Left lung (tissue), 4 donors: ENCODE measurements at regions not wholly inside any gene's neighbourhood (a gene's known extent, or its start where the extent isn't known, plus 50 kb on each side); places are given as distances from the start of the nearest gene placed in this dataset.
"Not testable (repeated sequence)": the region's sequence is repeated elsewhere in the genome, so short reads cannot be mapped to it uniquely, and the experiment has no call there.

ENCODE experiments used
- ATAC-seq: fragments of 200-7000 bp; cut with Tn5 transposase; one replicate; pipeline ENCODE4 v1.9.1; 2020; ENCODE audit warnings: moderate library complexity
- DNase-seq, 4 donors: peaks; one replicate each; pipeline ENCODE4 v3.0.0-alpha.2; 2013 to 2020
- H3K27ac ChIP-seq, 2 donors: fragments of 200-600 bp; sonication (generic) in 1 of 2; one replicate each; pipeline versions ENCODE4 v1.5.0 to v1.8.0; 2020 to 2021
- H3K27me3 ChIP-seq, 2 donors: fragments of 200-600 bp; sonication (generic) in 1 of 2; one replicate each; pipeline versions ENCODE4 v1.5.0 to v1.8.0; 2020 to 2021
- H3K36me3 ChIP-seq, 2 donors: fragments of 200-600 bp; sonication (generic) in 1 of 2; one replicate each; pipeline versions ENCODE4 v1.5.0 to v1.8.0; 2020 to 2021
- H3K4me1 ChIP-seq, 2 donors: fragments of 200-600 bp; one replicate each; pipeline ENCODE4 v1.8.0; 2021
- H3K4me3 ChIP-seq, 2 donors: fragments of 200-600 bp; sonication (generic) in 1 of 2; one replicate each; pipeline versions ENCODE4 v1.5.0 to v1.8.0; 2020 to 2021; ENCODE audit warnings: mild to moderate bottlenecking in 1 of 2
- H3K9me3 ChIP-seq, 2 donors: fragments of 200-600 bp; sonication (generic) in 1 of 2; one replicate each; pipeline versions ENCODE4 v1.5.0 to v1.8.0; 2020 to 2021
- intact Hi-C, 2 donors: fragments of 100-400 bp; cut with DNase I; formaldehyde crosslinking; loops; one replicate each; pipeline versions ENCODE4 v1.11.2 to v1.14.2; 2022
- TF ChIP-seq, protein P1 (sequence below), 2 donors: fragments of 200-600 bp; sonication (generic) in 1 of 2; IDR thresholded peaks; one replicate each; pipeline versions ENCODE4 v1.5.0 to v1.8.0; 2021; ENCODE audit warnings: antibody characterized with exemption in 2 of 2
- donor health status: DM: no; HTN: yes; CAD: no.
- donor health status: DM: no; HTN: no; CAD: no.

DNA sequence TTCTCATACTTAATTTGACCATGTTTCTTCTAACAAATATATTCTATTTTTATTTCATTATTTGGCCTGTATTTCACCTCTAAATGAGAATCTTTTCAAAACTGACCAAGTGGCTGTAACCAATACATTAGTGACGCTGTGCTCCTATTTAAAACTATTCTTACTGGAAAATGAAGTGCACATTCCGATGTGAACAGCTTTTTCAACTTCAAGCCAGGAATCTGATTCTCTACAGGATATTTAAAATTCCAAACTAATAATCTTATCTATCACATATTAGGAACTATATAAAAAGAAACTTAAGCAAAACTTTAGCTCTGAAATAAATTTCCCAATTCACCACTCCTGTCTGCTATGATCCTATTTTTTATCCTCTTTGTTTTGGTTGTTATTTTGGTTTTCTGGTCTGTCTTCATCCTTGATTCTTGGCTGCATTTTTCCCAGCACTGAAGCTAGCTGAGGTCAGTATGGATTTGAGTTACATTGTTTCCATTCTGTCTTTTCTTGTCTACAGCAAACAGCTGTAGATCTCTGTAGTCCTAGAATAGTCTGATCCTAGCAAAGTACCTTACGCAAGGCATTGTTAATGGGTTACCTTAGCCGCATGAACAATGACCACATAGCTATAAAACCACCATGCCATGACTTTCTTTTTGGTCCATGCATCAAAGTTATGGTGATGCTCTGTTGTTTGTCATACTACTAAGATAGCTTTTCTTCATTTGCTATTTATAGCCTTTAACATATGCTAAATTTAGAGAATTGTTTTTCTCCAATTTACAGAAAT lies 748.6 kb upstream of the SPRY2 start:
- no peaks in the 10 kb centered on the region for H3K9me3 ChIP-seq
- no peaks in the 10 kb centered on the region for H3K27me3 ChIP-seq
- H3K4me1 ChIP-seq: no peaks in the 10 kb centered on the region
- ATAC-seq (no peak), DNase-seq (no peak)
- H3K27ac ChIP-seq: no peak overlapping the region
- H3K36me3 ChIP-seq: no peaks in the 10 kb centered on the region
- no peak overlapping the region for H3K4me3 ChIP-seq
- intact Hi-C loops: no loop called here
- TF ChIP-seq, protein P1, sequence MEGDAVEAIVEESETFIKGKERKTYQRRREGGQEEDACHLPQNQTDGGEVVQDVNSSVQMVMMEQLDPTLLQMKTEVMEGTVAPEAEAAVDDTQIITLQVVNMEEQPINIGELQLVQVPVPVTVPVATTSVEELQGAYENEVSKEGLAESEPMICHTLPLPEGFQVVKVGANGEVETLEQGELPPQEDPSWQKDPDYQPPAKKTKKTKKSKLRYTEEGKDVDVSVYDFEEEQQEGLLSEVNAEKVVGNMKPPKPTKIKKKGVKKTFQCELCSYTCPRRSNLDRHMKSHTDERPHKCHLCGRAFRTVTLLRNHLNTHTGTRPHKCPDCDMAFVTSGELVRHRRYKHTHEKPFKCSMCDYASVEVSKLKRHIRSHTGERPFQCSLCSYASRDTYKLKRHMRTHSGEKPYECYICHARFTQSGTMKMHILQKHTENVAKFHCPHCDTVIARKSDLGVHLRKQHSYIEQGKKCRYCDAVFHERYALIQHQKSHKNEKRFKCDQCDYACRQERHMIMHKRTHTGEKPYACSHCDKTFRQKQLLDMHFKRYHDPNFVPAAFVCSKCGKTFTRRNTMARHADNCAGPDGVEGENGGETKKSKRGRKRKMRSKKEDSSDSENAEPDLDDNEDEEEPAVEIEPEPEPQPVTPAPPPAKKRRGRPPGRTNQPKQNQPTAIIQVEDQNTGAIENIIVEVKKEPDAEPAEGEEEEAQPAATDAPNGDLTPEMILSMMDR (IDR thresholded peaks at IDR 0.05): no peak

DNA sequence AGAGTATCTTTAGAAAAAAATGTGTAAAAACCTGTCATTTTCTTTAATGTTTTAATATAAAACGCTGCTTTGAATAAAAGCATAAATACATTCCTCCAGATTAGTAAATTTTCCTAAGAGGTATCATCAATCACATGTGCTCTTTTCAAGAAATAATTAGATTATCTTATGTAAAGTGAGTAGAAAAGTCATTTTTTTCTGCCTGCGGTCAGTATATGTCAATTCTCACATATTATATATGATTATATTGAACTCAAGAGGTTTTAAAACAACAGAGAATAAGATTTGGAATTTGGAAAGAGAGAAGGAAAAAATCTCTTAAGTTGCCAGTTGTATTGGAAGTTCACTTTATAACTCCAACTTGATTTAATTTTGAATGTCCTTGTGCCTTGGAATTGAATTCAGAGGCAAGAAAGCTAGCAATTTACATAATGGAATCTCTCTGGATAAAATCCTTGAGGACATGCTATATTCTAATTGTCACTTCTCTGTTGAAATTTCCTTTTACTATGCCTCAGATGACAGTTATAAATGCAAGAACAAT lies 740.1 kb upstream of the SPRY2 start:
- H3K27ac ChIP-seq: no peak overlapping the region
- DNase-seq (no peak), ATAC-seq (no peak)
- H3K36me3 ChIP-seq: no peaks in the 10 kb centered on the region
- H3K9me3 ChIP-seq: no peaks in the 10 kb centered on the region
- TF ChIP-seq, protein P1 (IDR thresholded peaks at IDR 0.05): no peak
- H3K4me3 ChIP-seq: no peak overlapping the region
- intact Hi-C loops: no loop called here
- no peaks in the 10 kb centered on the region for H3K4me1 ChIP-seq
- H3K27me3 ChIP-seq: no peaks in the 10 kb centered on the region

DNA sequence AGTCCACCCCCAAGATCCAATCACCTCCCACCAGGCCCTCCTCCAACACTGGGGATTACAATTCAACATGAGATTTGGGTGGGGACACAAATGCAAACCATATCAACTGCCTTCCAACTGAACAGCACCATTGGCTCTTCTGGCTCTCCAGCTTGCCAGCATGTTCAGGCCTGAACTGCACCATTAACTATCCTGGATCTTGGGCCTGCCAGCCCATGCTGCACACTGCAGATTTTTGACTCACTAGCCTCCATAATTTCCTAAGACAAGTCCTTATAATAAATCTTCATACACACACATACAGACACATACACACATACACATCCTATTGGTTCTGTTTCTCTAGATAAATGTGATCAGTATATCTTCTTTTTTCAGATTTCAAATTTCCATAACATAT lies 737.1 kb upstream of the SPRY2 start:
- no peaks in the 10 kb centered on the region for H3K36me3 ChIP-seq
- H3K4me3 ChIP-seq: no peak overlapping the region
- H3K27ac ChIP-seq: no peak overlapping the region
- no peak for DNase-seq
- intact Hi-C loops: no loop called here
- H3K9me3 ChIP-seq: peaks cover 0 to 2% of the 10 kb centered on the region in 2 donors
- no peak for ATAC-seq
- no peaks in the 10 kb centered on the region for H3K4me1 ChIP-seq
- TF ChIP-seq, protein P1 (IDR thresholded peaks at IDR 0.05): no peak
- no peaks in the 10 kb centered on the region for H3K27me3 ChIP-seq

DNA sequence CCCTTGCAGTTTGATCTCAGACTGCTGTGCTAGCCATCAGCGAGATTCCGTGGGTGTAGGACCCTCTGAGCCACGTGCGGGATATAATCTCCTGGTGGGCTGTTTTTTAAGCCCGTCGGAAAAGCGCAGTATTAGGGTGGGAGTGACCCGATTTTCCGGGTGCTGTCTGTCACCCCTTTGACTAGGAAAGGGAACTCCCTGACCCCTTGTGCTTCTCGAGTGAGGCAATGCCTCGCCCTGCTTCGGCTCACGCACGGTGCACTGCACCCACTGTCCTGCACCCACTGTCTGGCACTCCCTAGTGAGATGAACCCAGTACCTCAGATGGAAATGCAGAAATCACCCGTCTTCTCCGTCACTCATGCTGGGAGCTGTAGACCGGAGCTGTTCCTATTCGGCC lies 728.9 kb upstream of the SPRY2 start:
- intact Hi-C loops, H3K4me1 ChIP-seq, H3K9me3 ChIP-seq, H3K27ac ChIP-seq, H3K36me3 ChIP-seq, H3K27me3 ChIP-seq, DNase-seq, ATAC-seq, H3K4me3 ChIP-seq: not testable (repeated sequence)

DNA sequence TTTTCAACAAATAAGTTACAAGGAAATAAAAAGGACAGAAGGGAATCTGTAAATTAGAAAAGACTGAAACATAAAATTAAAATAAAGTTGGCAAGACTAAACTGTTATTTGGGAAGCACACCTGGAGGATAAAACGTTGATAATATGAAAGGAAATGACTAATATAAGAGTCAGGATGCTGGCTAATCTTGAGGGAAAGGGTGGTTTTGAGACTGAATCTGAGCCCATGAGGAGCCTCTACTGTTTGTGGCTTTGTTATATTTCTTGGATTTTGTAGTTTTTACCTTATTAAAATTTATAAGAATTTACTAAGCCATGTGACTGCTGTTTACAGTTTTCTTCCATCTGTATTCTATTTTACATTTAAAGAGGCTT lies 718.0 kb upstream of the SPRY2 start:
- H3K36me3 ChIP-seq: no peaks in the 10 kb centered on the region
- TF ChIP-seq, protein P1 (IDR thresholded peaks at IDR 0.05): no peak
- no peaks in the 10 kb centered on the region for H3K4me1 ChIP-seq
- no peak overlapping the region for H3K4me3 ChIP-seq
- ATAC-seq (no peak), DNase-seq (no peak)
- intact Hi-C loops: no loop called here
- H3K27ac ChIP-seq: no peak overlapping the region
- no peaks in the 10 kb centered on the region for H3K9me3 ChIP-seq
- no peaks in the 10 kb centered on the region for H3K27me3 ChIP-seq
